Immature natural killer cell (primary cell): ENCODE measurements at regions not wholly inside any gene's neighbourhood (a gene's known extent, or its start where the extent isn't known, plus 50 kb on each side); places are given as distances from the start of the nearest gene placed in this dataset.

Source experiments
- DNase-seq, 3 donors: peaks; one replicate each; pipeline ENCODE4 v3.0.0; 2022; ENCODE audit warnings: mixed read lengths in 1 of 3
- H3K27ac Mint-ChIP-seq, 6 donors: one replicate each; pipeline ENCODE4 v1.8.0; 2020; ENCODE audit warnings: mixed read lengths in 6 of 6, mild to moderate bottlenecking in 5 of 6, inconsistent platforms in 4 of 6, moderate library complexity in 3 of 6
- H3K27me3 Mint-ChIP-seq, 3 donors: one replicate each; pipeline ENCODE4 v1.8.0; 2020 to 2021; ENCODE audit warnings: low read depth in 3 of 3, mild to moderate bottlenecking in 3 of 3, mixed read lengths in 3 of 3, moderate library complexity in 3 of 3, inconsistent platforms in 1 of 3
- H3K36me3 Mint-ChIP-seq, 3 donors: one replicate each; pipeline ENCODE4 v1.8.0; 2020; ENCODE audit warnings: mixed read lengths in 3 of 3, inconsistent platforms in 2 of 3, mild to moderate bottlenecking in 2 of 3
- H3K4me1 Mint-ChIP-seq, 2 donors: one replicate each; pipeline ENCODE4 v1.8.0; 2020; ENCODE audit warnings: inconsistent platforms in 2 of 2, mild to moderate bottlenecking in 2 of 2, mixed read lengths in 2 of 2, moderate library complexity in 1 of 2
- H3K4me3 Mint-ChIP-seq, 5 donors: one replicate each; pipeline ENCODE4 v1.8.0; 2020; ENCODE audit warnings: mild to moderate bottlenecking in 5 of 5, mixed read lengths in 5 of 5, inconsistent platforms in 3 of 5, moderate library complexity in 3 of 5
- H3K9me3 Mint-ChIP-seq, 6 donors: one replicate each; pipeline ENCODE4 v1.8.0; 2020; ENCODE audit warnings: mild to moderate bottlenecking in 6 of 6, mixed read lengths in 6 of 6, inconsistent platforms in 4 of 6, moderate library complexity in 3 of 6

DNA sequence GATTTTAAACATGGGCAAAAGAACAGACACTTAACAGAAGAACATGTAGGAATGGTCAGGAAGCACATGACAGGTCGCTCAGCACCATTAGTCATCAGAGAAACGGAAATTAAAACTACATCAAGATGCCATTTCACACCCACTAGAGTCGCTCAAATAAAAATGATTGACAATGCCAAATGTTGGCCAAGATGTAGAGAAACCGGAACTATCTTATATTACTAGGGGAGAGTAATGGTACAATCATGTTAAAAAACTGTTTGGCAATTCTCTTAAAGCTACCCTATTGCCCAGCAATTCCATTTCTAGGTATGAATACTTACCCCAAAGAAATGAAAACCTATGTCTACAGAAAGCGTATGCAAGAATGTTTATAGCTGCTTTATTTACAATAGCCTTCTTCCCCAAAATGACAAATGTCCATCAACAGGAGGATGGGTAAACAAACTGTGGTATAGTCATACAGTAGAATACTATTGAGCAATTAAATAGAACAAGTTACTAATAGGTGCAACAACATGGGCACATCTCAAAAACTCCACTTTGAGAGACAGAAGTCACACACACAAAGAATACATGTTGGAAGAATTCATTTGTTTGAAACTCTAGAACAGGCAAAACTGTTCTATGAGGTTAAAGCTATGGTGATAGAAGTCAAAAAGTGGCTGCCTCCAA lies 92.8 kb downstream of the ETS2 start:
- Mint-ChIP-seq H3K36me3 (no peaks in the 10 kb centered on the region), H3K27ac (no peak overlapping the region), H3K4me3 (no peak overlapping the region), H3K4me1 (no peaks in the 10 kb centered on the region), H3K9me3 (peaks cover 0 to 3% (median 0%) of the 10 kb centered on the region in 6 donors), H3K27me3 (peaks cover 2 to 8% (median 4%) of the 10 kb centered on the region in 3 donors)
- DNase-seq = no peak

DNA sequence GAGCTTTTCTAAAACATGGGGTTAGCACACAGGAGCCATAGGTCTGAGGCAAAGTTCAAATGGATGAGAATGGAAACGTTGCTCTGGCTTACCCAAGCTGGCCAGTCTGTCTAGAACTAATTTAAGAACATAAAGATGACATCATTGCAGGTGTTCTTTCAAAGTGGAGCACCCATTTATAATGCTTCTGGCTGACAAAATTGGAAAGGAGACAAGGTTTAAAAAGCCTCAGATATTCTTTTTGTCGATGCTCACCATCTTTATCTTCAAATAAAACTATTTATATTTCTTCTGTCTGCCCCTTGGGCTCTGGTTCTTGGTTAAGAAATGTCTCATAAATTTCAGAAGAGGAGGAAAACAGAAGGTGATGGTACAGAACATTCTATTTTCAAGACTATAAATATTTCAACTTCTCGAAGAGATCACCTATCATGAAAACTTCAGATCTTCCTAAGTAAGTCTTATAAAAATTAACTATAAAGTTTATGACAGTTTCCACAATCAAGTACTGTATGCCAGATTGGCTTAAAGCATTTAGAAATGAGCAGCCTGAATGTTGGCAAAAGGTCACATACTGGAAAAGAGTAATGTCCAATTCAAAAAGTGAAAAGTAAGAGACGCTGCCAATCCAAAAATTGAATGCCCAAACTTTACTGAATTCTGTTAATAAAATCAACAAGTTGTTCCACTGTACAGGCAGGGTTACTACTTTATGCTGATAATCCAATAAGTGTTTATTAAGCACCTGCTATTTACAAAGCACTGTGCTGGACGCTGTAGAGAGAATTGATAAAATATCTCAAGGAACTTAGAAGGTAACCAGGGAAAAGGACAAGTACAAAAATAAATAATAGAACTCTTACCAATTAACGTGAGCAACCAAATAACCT lies 92.0 kb downstream of the ETS2 start:
- Mint-ChIP-seq H3K27ac (no peak overlapping the region), H3K36me3 (no peaks in the 10 kb centered on the region), H3K27me3 (peaks cover 0 to 8% (median 6%) of the 10 kb centered on the region in 3 donors), H3K4me3 (no peak overlapping the region), H3K4me1 (no peaks in the 10 kb centered on the region), H3K9me3 (peaks cover 0 to 3% (median 0%) of the 10 kb centered on the region in 6 donors)
- no peak for DNase-seq

DNA sequence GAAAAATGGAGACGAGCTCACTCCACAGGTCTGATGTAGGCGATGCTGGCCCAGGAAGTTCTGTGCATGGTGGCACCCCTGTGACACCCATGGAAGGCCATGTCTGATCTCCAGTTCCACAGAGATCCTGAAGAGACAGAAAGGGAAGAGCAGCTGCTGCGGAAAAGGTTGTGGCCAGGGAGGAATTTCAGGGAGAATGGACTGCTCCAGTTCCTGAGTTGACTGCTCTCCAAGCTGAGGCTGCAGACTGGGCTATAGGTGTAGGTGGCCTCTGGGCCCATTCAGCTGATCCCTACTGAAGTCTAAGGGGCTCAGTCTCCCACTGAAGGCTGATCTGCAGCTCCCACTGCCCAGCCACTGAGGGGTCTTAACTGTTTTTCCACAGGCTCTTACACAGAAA lies 89.2 kb downstream of the ETS2 start:
- H3K27ac Mint-ChIP-seq = no peak overlapping the region
- no peak for DNase-seq
- no peaks in the 10 kb centered on the region for H3K9me3 Mint-ChIP-seq
- no peaks in the 10 kb centered on the region for H3K4me1 Mint-ChIP-seq
- H3K36me3 Mint-ChIP-seq = no peaks in the 10 kb centered on the region
- peaks cover 0 to 19% (median 6%) of the 10 kb centered on the region in 3 donors for H3K27me3 Mint-ChIP-seq
- H3K4me3 Mint-ChIP-seq = no peak overlapping the region

DNA sequence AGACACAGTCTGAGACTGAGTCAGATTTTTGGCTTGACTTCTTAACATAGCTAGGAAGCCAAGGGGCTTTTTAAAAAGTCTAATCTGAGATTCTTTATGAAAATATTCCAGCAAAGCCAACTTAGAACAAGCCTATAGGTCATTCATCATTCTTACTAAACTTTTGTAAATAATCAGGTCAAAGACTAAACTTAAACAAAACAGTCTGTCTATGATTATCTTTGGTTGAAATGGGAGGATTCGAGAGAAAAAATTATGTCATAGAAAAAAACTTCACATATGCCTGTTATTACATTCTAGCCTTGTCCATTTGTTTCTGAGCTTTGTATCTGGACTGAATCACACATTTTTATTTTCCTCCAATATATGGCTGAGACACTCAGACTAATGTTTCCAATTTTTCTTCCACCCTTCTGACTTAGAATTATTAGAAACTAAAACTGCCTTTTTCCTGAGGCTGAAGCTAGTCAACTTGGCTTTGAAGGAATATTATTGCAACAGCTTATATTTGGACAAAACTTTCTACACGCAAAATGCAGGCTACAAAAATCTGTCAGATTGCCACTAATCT lies 83.3 kb downstream of the ETS2 start:
- DNase-seq = no peak
- Mint-ChIP-seq H3K27me3 (peaks cover 1 to 16% (median 2%) of the 10 kb centered on the region in 3 donors), H3K4me1 (no peaks in the 10 kb centered on the region), H3K27ac (no peak overlapping the region), H3K9me3 (peaks cover 2 to 21% (median 12%) of the 10 kb centered on the region in 6 donors), H3K36me3 (peaks cover 0 to 7% (median 0%) of the 10 kb centered on the region in 3 donors), H3K4me3 (no peak overlapping the region)

DNA sequence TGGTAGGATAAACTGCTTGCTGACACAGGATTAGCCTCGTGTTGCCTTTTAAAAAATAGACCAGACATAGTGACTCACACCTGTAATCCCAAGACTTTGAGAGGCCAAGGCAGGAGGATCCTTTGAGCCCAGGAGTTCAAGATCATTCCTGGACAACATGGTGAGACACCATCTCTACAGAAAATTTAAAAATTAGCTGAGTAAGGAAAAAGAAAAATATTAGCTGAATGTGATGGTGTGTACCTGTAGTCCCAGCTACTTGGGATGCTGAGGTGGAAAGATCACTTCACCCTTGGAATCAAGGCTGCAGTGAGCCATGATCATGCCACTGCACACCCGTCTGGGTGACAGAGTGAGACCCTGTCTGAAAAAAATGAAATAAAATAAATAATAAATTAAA lies 82.0 kb downstream of the ETS2 start:
- H3K9me3 Mint-ChIP-seq = peaks cover 10 to 24% (median 16%) of the 10 kb centered on the region in 6 donors
- H3K4me3 Mint-ChIP-seq = no peak overlapping the region
- peaks cover 0 to 7% (median 0%) of the 10 kb centered on the region in 3 donors for H3K36me3 Mint-ChIP-seq
- H3K27ac Mint-ChIP-seq = no peak overlapping the region
- peaks cover 2 to 20% (median 4%) of the 10 kb centered on the region in 3 donors for H3K27me3 Mint-ChIP-seq
- H3K4me1 Mint-ChIP-seq = no peaks in the 10 kb centered on the region
- DNase-seq = no peak

DNA sequence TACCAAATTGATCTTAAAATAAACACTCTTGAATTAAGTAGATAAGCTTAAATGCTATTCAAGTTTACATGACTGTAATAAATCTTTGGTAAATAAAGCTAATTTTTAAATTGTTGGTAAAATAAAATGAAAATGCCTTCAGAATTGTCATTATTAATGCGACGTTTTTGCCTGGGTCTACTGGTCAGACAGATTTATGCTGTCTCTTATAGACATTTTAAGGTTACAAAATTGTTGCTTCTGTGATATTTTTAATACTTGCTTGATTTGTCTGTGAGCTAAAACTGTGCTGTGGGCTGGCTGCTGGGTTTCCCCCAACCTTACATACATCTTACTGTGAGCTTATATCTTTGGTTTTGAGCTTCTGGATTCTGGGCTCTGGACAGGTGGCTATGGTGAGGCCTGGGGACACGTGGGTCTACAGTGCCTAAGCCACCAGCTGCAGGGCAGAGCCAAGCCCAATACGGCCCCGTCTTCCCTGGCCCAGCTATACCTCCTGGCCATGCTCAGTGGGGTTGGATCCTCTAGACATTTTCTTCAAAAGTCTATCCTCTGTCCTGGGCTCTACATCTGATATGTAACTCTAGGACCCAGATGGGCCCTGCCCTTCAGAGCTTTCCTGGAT lies 81.4 kb downstream of the ETS2 start:
- H3K27me3 Mint-ChIP-seq = peaks cover 2 to 20% (median 7%) of the 10 kb centered on the region in 3 donors
- no peak overlapping the region for H3K4me3 Mint-ChIP-seq
- H3K9me3 Mint-ChIP-seq = peaks cover 10 to 24% (median 16%) of the 10 kb centered on the region in 6 donors
- DNase-seq = no peak
- no peak overlapping the region for H3K27ac Mint-ChIP-seq
- peaks cover 0 to 7% (median 0%) of the 10 kb centered on the region in 3 donors for H3K36me3 Mint-ChIP-seq
- H3K4me1 Mint-ChIP-seq = no peaks in the 10 kb centered on the region

DNA sequence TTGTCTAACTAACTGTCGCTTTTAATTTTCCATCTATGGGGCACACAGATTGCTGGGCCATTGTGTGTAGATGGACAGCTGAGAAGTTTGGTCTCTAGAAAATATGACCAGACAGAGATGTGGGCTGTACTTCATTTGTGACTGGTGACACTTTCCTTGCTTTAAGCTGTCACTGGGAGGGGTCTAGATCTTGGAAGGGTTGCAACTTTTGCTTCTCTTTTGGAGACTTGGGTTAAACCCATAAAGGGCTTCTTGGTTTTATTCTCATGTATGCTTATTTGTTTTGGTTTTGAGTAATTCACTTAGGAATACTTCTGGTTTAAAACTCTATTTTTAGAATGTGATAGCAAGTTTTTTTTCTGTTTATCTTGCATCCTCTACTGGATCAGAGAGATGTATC lies 80.2 kb downstream of the ETS2 start:
- Mint-ChIP-seq H3K27ac (no peak overlapping the region), H3K9me3 (peaks cover 10 to 24% (median 17%) of the 10 kb centered on the region in 6 donors), H3K27me3 (peaks cover 6 to 14% (median 7%) of the 10 kb centered on the region in 3 donors), H3K4me3 (no peak overlapping the region), H3K4me1 (no peaks in the 10 kb centered on the region), H3K36me3 (peaks cover 0 to 7% (median 0%) of the 10 kb centered on the region in 3 donors)
- no peak for DNase-seq

DNA sequence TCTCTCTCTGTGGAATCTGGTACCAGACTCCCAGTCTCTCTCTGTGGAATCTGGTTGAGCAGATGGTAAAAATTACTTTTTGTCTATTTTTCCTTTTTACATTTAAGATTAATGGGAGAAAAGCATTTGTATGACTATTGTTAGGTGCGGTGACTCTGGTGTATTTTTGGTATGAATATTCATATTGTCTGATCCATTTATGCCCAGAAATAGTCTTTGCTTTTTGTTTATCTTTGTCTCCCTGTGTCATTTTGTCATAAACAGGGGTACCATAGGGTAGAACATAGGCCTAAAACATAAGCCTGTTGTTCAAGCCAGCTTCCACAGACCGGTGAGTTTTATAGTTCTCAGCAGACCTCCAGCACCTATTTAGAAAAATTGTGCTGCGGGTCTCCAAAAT lies 78.7 kb downstream of the ETS2 start:
- Mint-ChIP-seq H3K4me3 (no peak overlapping the region), H3K36me3 (peaks cover 0 to 7% (median 0%) of the 10 kb centered on the region in 3 donors), H3K27me3 (peaks cover 6 to 11% (median 7%) of the 10 kb centered on the region in 3 donors), H3K9me3 (peaks cover 10 to 26% (median 17%) of the 10 kb centered on the region in 6 donors), H3K4me1 (no peaks in the 10 kb centered on the region), H3K27ac (no peak overlapping the region)
- no peak for DNase-seq

DNA sequence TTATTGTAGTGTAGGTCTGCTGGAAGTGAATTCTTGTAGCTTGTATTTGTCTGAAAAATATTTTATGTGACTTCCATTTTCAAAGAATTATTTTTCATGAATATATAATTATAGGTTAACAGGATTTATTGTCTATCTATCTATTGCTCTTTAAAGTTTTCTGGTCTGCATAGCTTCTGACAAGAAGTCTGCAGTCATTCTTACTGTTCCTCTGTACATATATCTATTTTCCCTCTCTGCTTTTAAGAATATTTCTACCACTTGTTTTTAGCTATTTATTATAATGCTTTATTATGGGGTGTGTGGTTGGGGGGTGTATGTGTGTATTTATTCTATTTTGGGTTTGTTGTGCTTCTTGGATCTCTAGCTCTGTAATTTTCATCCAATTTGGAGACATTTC lies 77.4 kb downstream of the ETS2 start:
- no peak overlapping the region for H3K27ac Mint-ChIP-seq
- no peak overlapping the region for H3K4me3 Mint-ChIP-seq
- peaks cover 8 to 24% (median 13%) of the 10 kb centered on the region in 6 donors for H3K9me3 Mint-ChIP-seq
- H3K4me1 Mint-ChIP-seq = no peaks in the 10 kb centered on the region
- H3K36me3 Mint-ChIP-seq = peaks cover 0 to 7% (median 0%) of the 10 kb centered on the region in 3 donors
- DNase-seq = no peak
- peaks cover 6 to 11% (median 7%) of the 10 kb centered on the region in 3 donors for H3K27me3 Mint-ChIP-seq

DNA sequence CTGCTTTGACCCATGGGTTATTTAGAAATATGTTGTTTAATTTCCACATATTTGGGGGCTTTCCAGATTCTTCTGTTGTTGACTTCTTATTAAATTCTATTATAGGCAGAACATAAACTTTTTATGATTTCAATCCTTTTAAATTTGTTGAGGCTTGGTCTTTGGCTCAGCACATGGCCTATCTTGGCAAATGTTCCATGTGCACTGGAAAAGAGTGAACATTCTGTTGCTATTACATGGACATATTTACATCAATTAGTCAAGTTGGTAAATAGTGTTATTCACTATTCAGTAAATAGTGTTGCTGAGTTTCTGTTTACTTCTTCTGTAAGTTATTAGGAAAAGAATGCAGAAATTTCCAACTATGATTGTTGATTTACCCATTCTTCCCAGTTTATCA lies 75.4 kb downstream of the ETS2 start:
- no peak for DNase-seq
- no peaks in the 10 kb centered on the region for H3K36me3 Mint-ChIP-seq
- H3K27ac Mint-ChIP-seq = no peak overlapping the region
- H3K4me1 Mint-ChIP-seq = no peaks in the 10 kb centered on the region
- H3K9me3 Mint-ChIP-seq = peaks cover 0 to 12% (median 7%) of the 10 kb centered on the region in 6 donors
- peaks cover 4 to 9% (median 7%) of the 10 kb centered on the region in 3 donors for H3K27me3 Mint-ChIP-seq
- no peak overlapping the region for H3K4me3 Mint-ChIP-seq

DNA sequence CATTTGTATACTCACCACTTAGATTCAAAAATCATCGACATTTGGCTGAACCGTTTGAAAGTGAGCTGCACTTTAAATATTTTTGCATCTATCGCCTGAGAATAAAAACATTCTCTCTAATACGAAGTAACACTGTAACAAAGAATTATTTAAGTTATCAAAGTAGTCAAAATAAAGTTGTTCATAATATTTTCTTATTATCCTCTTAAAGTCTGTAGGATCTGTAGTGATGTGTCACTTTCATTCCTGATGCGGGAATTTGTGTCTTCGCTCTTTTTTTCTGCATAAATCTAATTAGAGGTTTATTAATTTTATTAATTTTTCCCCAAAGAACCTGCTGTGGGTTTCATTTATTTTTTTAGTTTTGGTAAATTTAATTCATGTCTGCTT lies 74.8 kb downstream of the ETS2 start:
- H3K4me3 Mint-ChIP-seq = no peak overlapping the region
- H3K36me3 Mint-ChIP-seq = no peaks in the 10 kb centered on the region
- no peak overlapping the region for H3K27ac Mint-ChIP-seq
- no peak for DNase-seq
- H3K4me1 Mint-ChIP-seq = no peaks in the 10 kb centered on the region
- H3K27me3 Mint-ChIP-seq = peaks cover 4 to 9% (median 6%) of the 10 kb centered on the region in 3 donors
- peaks cover 0 to 12% (median 7%) of the 10 kb centered on the region in 6 donors for H3K9me3 Mint-ChIP-seq

DNA sequence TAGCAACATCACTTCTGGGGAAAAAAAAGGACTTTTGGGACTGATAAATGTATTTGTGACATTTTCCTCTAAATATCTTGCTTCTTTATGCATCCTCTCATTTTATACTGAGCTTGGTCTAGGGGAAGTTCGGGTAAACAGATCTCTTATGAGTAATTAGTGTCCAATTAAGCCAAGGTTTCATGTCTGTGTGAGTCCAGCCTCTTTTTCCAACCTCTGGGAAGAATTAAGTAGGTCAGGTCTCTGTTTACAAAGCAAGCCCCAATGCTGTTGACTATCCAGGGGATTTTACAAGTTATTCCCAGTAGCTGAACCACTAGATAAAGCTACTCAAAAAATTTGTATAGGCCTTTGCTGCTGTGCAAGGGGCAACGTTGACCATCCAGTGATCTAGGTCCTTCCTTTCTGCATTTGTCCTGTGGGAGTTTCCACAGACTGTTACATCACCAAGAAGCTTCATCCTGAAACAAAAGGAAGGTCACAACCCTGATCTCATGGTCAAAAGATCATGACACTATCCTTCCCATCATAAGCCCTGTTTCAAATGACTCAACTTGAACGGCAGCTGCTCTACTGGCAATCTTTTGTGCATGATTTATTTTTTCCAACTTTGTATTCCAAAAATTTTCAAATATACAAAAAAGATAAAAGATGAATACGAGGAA lies 74.3 kb downstream of the ETS2 start:
- Mint-ChIP-seq H3K4me1 (no peaks in the 10 kb centered on the region), H3K36me3 (no peaks in the 10 kb centered on the region), H3K27me3 (peaks cover 4 to 9% (median 6%) of the 10 kb centered on the region in 3 donors), H3K9me3 (peaks cover 0 to 12% (median 7%) of the 10 kb centered on the region in 6 donors), H3K4me3 (no peak overlapping the region), H3K27ac (no peak overlapping the region)
- no peak for DNase-seq
